Stimulated activated CD4-positive, alpha-beta T cell treated with anti-CD3 and anti-CD28 coated beads, Interleukin-1b, Interleukin-23, amount 100 ng/mL, for 48 hours (primary cell): ENCODE measurements at regions not wholly inside any gene's neighbourhood (a gene's known extent, or its start where the extent isn't known, plus 50 kb on each side); places are given as distances from the start of the nearest gene placed in this dataset.
"Not testable (repeated sequence)": the region's sequence is repeated elsewhere in the genome, so short reads cannot be mapped to it uniquely, and the experiment has no call there.

Experiments
- DNase-seq: peaks from one replicate; pipeline ENCODE4 v3.0.0-alpha.2; 2020

GRCh38 chr2:221914334-221914880 lies 342.3 kb upstream of the EPHA4 start:
- no peak for DNase-seq

- DNase-seq: no peak
Measured at GRCh38 chr2:221911890-221912289, 339.8 kb upstream of the EPHA4 start.

GRCh38 chr2:221911321-221911720 lies 339.2 kb upstream of the EPHA4 start:
- DNase-seq: no peak

GRCh38 chr2:221908518-221908917 lies 336.4 kb upstream of the EPHA4 start:
- no peak for DNase-seq

GRCh38 chr2:221897718-221898117 lies 325.6 kb upstream of the EPHA4 start:
- DNase-seq: no peak

- no peak for DNase-seq
Measured at GRCh38 chr2:221896505-221897151, 324.5 kb upstream of the EPHA4 start.

GRCh38 chr2:221895366-221896121 lies 323.4 kb upstream of the EPHA4 start:
- DNase-seq: no peak

- DNase-seq: no peak
Measured at GRCh38 chr2:221893501-221893900, 321.4 kb upstream of the EPHA4 start.

GRCh38 chr2:221892006-221892405 lies 319.9 kb upstream of the EPHA4 start:
- not testable (repeated sequence) for DNase-seq

GRCh38 chr2:221883976-221884375 lies 311.9 kb upstream of the EPHA4 start:
- DNase-seq: no peak

GRCh38 chr2:221876016-221876415 lies 303.9 kb upstream of the EPHA4 start:
- DNase-seq: no peak

- DNase-seq: no peak
Measured at GRCh38 chr2:221874444-221874843, 302.3 kb upstream of the EPHA4 start.

GRCh38 chr2:221857719-221858118 lies 285.6 kb upstream of the EPHA4 start:
- no peak for DNase-seq

- DNase-seq: no peak
Measured at GRCh38 chr2:221853297-221853696, 281.2 kb upstream of the EPHA4 start.

GRCh38 chr2:221851531-221852045 lies 279.5 kb upstream of the EPHA4 start:
- no peak for DNase-seq

- no peak for DNase-seq
Measured at GRCh38 chr2:221850076-221850475, 278.0 kb upstream of the EPHA4 start.

GRCh38 chr2:221848286-221848685 lies 276.2 kb upstream of the EPHA4 start:
- DNase-seq: no peak

GRCh38 chr2:221845021-221845365 lies 272.9 kb upstream of the EPHA4 start:
- no peak for DNase-seq

GRCh38 chr2:221844212-221845020 lies 272.3 kb upstream of the EPHA4 start:
- no peak for DNase-seq

- no peak for DNase-seq
Measured at GRCh38 chr2:221836095-221836494, 264.0 kb upstream of the EPHA4 start.

GRCh38 chr2:221833966-221834365 lies 261.9 kb upstream of the EPHA4 start:
- DNase-seq: no peak

- no peak for DNase-seq
Measured at GRCh38 chr2:221831051-221831450, 258.9 kb upstream of the EPHA4 start.

GRCh38 chr2:221822416-221822815 lies 250.3 kb upstream of the EPHA4 start:
- DNase-seq: no peak
